HCT116 (cell line): ENCODE measurements at regions not wholly inside any gene's neighbourhood (a gene's known extent, or its start where the extent isn't known, plus 50 kb on each side); places are given as distances from the start of the nearest gene placed in this dataset.

ENCODE experiments used
- ATAC-seq: fragments of 200-7000 bp; cut with Tn5 transposase; 2 replicates; pipeline ENCODE4 v1.9.1; 2020; ENCODE audit warnings: mild to moderate bottlenecking, moderate library complexity
- BruUV-seq: library from RNA; stranded (reverse); fragments of 400-500 nt; replicated peaks from 2 replicates; lab custom pipeline; 2021; lab: Mats Ljungman, UMichigan
- CTCF ChIA-PET: fragments of 300-600 bp; sonication (Branson Sonifier 250); formaldehyde crosslinking; loops from one replicate; lab custom pipeline; 2021; ENCODE audit warnings: antibody characterized with exemption; lab: Charles Lee
- POLR2A ChIA-PET: fragments of 300-600, 350-600 bp; sonication (Branson Sonifier 250); formaldehyde crosslinking; loops from one replicate; lab custom pipeline; 2021; ENCODE audit warnings: antibody characterized with exemption; lab: Charles Lee
- RAD21 ChIA-PET, 2 experiments: fragments of 300-600 bp; sonication (Branson Sonifier 250); formaldehyde crosslinking; loops; one replicate each; lab custom pipeline; 2023; ENCODE audit warnings: low total read pairs in 2 of 2; ENCODE audit not compliant: uncharacterized antibody in 2 of 2, unreplicated experiment in 2 of 2, low non-redundant PET in 1 of 2; lab: Charles Lee
- DNase-seq: peaks from one replicate; pipeline ENCODE4 v3.0.0-alpha.2; 2010; ENCODE audit warnings: low read depth, low spot score
- H2AFZ ChIP-seq: fragments of 200-600 bp; shearing (Covaris generic), sonication (generic); 2 replicates; pipeline ENCODE4 v1.6.1; 2017; ENCODE audit warnings: low read depth, mixed run types, mixed read lengths, antibody characterized with exemption, low read length; ENCODE audit not compliant: poor library complexity, severe bottlenecking
- H3K27ac ChIP-seq: 2 replicates; pipeline ENCODE4 v1.5.1; 2012; ENCODE audit warnings: low read depth, low read length
- H3K27me3 ChIP-seq: fragments of 200-600 bp; sonication (generic); 2 replicates; pipeline ENCODE4 v1.6.1; 2016; ENCODE audit warnings: mixed run types, low read length, mixed read lengths; ENCODE audit not compliant: insufficient read depth
- H3K36me3 ChIP-seq, 2 experiments: fragments of 200-500 bp in 1 of 2; fragments of 200-600 bp in 1 of 2; sonication (Bioruptor generic) in 1 of 2; sonication (generic) in 1 of 2; 2 replicates each; pipeline versions ENCODE4 v1.5.1 to v1.6.1; 2014 to 2016; ENCODE audit warnings: low read length in 2 of 2, inconsistent platforms in 1 of 2, mixed read lengths in 1 of 2, mixed run types in 1 of 2; ENCODE audit not compliant: insufficient read depth in 2 of 2, control insufficient read depth in 1 of 2
- H3K4me1 ChIP-seq, 2 experiments: fragments of 200-600 bp in 1 of 2; sonication (generic) in 1 of 2; 2 replicates each; pipeline versions ENCODE4 v1.5.1 to v1.6.1; 2012 to 2017; ENCODE audit warnings: low read length in 2 of 2, inconsistent platforms in 1 of 2, mild to moderate bottlenecking in 1 of 2, mixed read lengths in 1 of 2, mixed run types in 1 of 2, moderate library complexity in 1 of 2; ENCODE audit not compliant: insufficient read depth in 2 of 2, control insufficient read depth in 1 of 2
- H3K4me2 ChIP-seq: fragments of 200-600 bp; sonication (generic); 2 replicates; pipeline ENCODE4 v1.6.1; 2017; ENCODE audit warnings: mixed run types, low read length, mixed read lengths
- H3K4me3 ChIP-seq, 2 experiments: fragments of 200-600 bp in 1 of 2; sonication (generic) in 1 of 2; replicated peaks in 1 of 2; 2 replicates each; pipeline ENCODE4 v1.5.1; 2011 to 2016; ENCODE audit warnings: low read length in 2 of 2, control low read depth in 1 of 2, low read depth in 1 of 2, mild to moderate bottlenecking in 1 of 2, mixed read lengths in 1 of 2, mixed run types in 1 of 2
- H3K79me2 ChIP-seq: fragments of 200-600 bp; sonication (generic); 2 replicates; pipeline ENCODE4 v1.6.1; 2017; ENCODE audit warnings: mild to moderate bottlenecking, mixed run types, low read length, moderate library complexity, mixed read lengths; ENCODE audit not compliant: insufficient read depth
- H3K9ac ChIP-seq: fragments of 200-600 bp; sonication (generic); 2 replicates; pipeline ENCODE4 v1.6.1; 2016; ENCODE audit warnings: low read length, mixed read lengths
- H3K9me2 ChIP-seq: fragments of 200-600 bp; sonication (generic), shearing (Covaris generic); 2 replicates; pipeline ENCODE4 v1.6.1; 2017; ENCODE audit warnings: mixed run types, mild to moderate bottlenecking, moderate library complexity; ENCODE audit not compliant: insufficient read depth
- H3K9me3 ChIP-seq, 2 experiments: fragments of 200-500 bp in 1 of 2; fragments of 200-600 bp in 1 of 2; sonication (Bioruptor generic) in 1 of 2; sonication (generic) in 1 of 2; 2 replicates each; pipeline ENCODE4 v1.6.1; 2014 to 2017; ENCODE audit warnings: low read length in 2 of 2, mixed read lengths in 2 of 2, inconsistent platforms in 1 of 2, low read depth in 1 of 2, mild to moderate bottlenecking in 1 of 2, mixed run types in 1 of 2, moderate library complexity in 1 of 2; ENCODE audit not compliant: control insufficient read depth in 1 of 2, insufficient read depth in 1 of 2
- H4K20me1 ChIP-seq: fragments of 200-600 bp; sonication (generic), shearing (Covaris generic); 2 replicates; pipeline ENCODE4 v1.6.1; 2017; ENCODE audit warnings: mixed run types, mild to moderate bottlenecking, moderate library complexity; ENCODE audit not compliant: insufficient read depth
- CBX3 ChIP-seq: IDR thresholded peaks from 2 replicates; pipeline ENCODE4 v1.6.1; 2012; ENCODE audit warnings: low read depth
- CEBPB ChIP-seq: IDR thresholded peaks from 2 replicates; pipeline ENCODE4 v1.6.1; 2012; ENCODE audit warnings: low read depth
- EGR1 ChIP-seq: IDR thresholded peaks from 2 replicates; pipeline ENCODE4 v1.6.1; 2012; ENCODE audit warnings: low read depth
- ELF1 ChIP-seq: IDR thresholded peaks from 2 replicates; pipeline ENCODE4 v1.6.1; 2012; ENCODE audit warnings: low read depth, borderline replicate concordance
- EZH2 ChIP-seq: fragments of 200-600 bp; sonication (generic); IDR thresholded peaks from 2 replicates; pipeline ENCODE4 v1.6.1; 2017; ENCODE audit warnings: antibody characterized with exemption, mixed run types
- FOSL1 ChIP-seq: IDR thresholded peaks from 2 replicates; pipeline ENCODE4 v1.6.1; 2012; ENCODE audit warnings: low read depth
- JUND ChIP-seq: IDR thresholded peaks from 2 replicates; pipeline ENCODE4 v1.6.1; 2012
- POLR2A ChIP-seq: IDR thresholded peaks from 2 replicates; pipeline ENCODE4 v1.7.0; 2011; ENCODE audit warnings: borderline replicate concordance; ENCODE audit not compliant: insufficient read depth, insufficient read length; ENCODE audit errors: extremely low read depth
- POLR2AphosphoS5 ChIP-seq: IDR thresholded peaks from 2 replicates; pipeline ENCODE4 v1.6.1; 2011; ENCODE audit warnings: mild to moderate bottlenecking, low read depth, low read length, moderate library complexity
- RAD21 ChIP-seq: IDR thresholded peaks from 2 replicates; pipeline ENCODE4 v1.6.1; 2012; ENCODE audit warnings: low read depth, mild to moderate bottlenecking
- SIN3A ChIP-seq: IDR thresholded peaks from 2 replicates; pipeline ENCODE4 v1.6.1; 2012; ENCODE audit warnings: low read depth
- SP1 ChIP-seq: IDR thresholded peaks from 2 replicates; pipeline ENCODE4 v1.6.1; 2012; ENCODE audit warnings: low read depth
- YY1 ChIP-seq: IDR thresholded peaks from 2 replicates; pipeline ENCODE4 v1.6.1; 2011; ENCODE audit warnings: low read length, low read depth, moderate library complexity, mild to moderate bottlenecking; ENCODE audit not compliant: insufficient replicate concordance; ENCODE audit errors: extremely low read depth
- ZBTB33 ChIP-seq: IDR thresholded peaks from 2 replicates; pipeline ENCODE4 v1.6.1; 2011; ENCODE audit warnings: mild to moderate bottlenecking, low read length, moderate library complexity; ENCODE audit not compliant: insufficient replicate concordance; ENCODE audit errors: extremely low read depth
- intact Hi-C: fragments of 100-400 bp; cut with micrococcal nuclease; formaldehyde crosslinking; loops from 2 replicates; pipeline ENCODE4 v1.10.0; 2022

GRCh38 chr16:17629936-17630335 is 159.2 kb upstream of the XYLT1 start (continued):
- TF ChIP-seq ZBTB33 (no peak), YY1 (no peak), SP1 (no peak), EZH2 (no peak)

DNA sequence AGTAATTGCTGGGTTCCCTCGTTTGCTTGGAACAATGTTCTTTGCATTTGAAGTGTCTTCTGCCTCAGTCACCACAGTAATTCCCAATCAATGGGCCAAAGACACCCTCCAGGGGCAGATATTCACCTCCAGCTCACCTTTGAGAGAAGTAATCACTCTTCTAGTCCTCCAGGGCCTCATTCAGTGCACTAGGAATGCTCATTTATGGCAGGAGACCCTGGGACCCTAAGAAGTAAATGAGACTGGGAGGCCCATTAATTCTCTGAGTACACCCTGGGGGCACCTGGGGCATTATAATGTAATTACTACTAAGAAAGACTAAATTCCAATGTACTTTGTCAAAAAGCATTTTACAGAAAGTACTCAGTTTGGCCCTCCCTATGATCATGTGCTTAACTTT is 158.2 kb upstream of the XYLT1 start:
- Histone ChIP-seq H3K4me1 (no peaks in the 10 kb centered on the region), H3K27ac (no peak overlapping the region), H3K4me3 (no peak overlapping the region), H3K36me3 (no peaks in the 10 kb centered on the region), H3K9me2 (no peaks in the 10 kb centered on the region), H3K9me3 (peaks cover 4 to 7% of the 10 kb centered on the region in 2 experiments; a peak in 2 of 4 replicates), H4K20me1 (no peaks in the 10 kb centered on the region), H2AFZ (no peak overlapping the region), H3K4me2 (no peak overlapping the region), H3K9ac (no peak overlapping the region), H3K27me3 (peaks cover 11% of the 10 kb centered on the region), H3K79me2 (no peaks in the 10 kb centered on the region)
- TF ChIP-seq EGR1 (no peak), RAD21 (no peak), JUND (no peak), POLR2A (no peak), FOSL1 (no peak), ELF1 (no peak), ZBTB33 (no peak), CBX3 (no peak), CEBPB (no peak), POLR2AphosphoS5 (no peak), SIN3A (no peak)
- BruUV-seq = no TSS peak
- no peak for DNase-seq
- POLR2A ChIA-PET = no interaction called here
- intact Hi-C loops = no loop called here
- RAD21 ChIA-PET = no interaction called here
- no peak for ATAC-seq
- CTCF ChIA-PET = no interaction called here
